ENCODE measurements at regions not wholly inside any gene's neighbourhood (a gene's known extent, or its start where the extent isn't known, plus 50 kb on each side); places are given as distances from the start of the nearest gene placed in this dataset.

GRCh38 chr22:19639610-19640135, 74.6 kb upstream of the SEPTIN5 start:
- DNase-seq (ENCODE audit: extremely low read depth in 1 of 2, low read depth in 1 of 2): no peak

- DNase-seq (ENCODE audit: extremely low read depth in 1 of 2, low read depth in 1 of 2): no peak
Measured at GRCh38 chr22:19640306-19640705, 74.0 kb upstream of the SEPTIN5 start.

- DNase-seq (ENCODE audit: extremely low read depth in 1 of 2, low read depth in 1 of 2): no peak
Measured at GRCh38 chr22:19641254-19641982, 72.9 kb upstream of the SEPTIN5 start.

- DNase-seq (ENCODE audit: extremely low read depth in 1 of 2, low read depth in 1 of 2): no peak
Measured at GRCh38 chr22:19641983-19642451, 72.3 kb upstream of the SEPTIN5 start.

GRCh38 chr22:19643448-19644313, 70.6 kb upstream of the SEPTIN5 start:
- DNase-seq (ENCODE audit: extremely low read depth in 1 of 2, low read depth in 1 of 2): no peak

- no peak for DNase-seq (ENCODE audit: extremely low read depth in 1 of 2, low read depth in 1 of 2)
Measured at GRCh38 chr22:19644314-19645223, 69.7 kb upstream of the SEPTIN5 start.

GRCh38 chr22:19645391-19645790, 68.9 kb upstream of the SEPTIN5 start:
- DNase-seq (ENCODE audit: extremely low read depth in 1 of 2, low read depth in 1 of 2): no peak

GRCh38 chr22:19645905-19646304, 68.4 kb upstream of the SEPTIN5 start:
- DNase-seq (ENCODE audit: extremely low read depth in 1 of 2, low read depth in 1 of 2): no peak

GRCh38 chr22:19646383-19646782, 67.9 kb upstream of the SEPTIN5 start:
- DNase-seq (ENCODE audit: extremely low read depth in 1 of 2, low read depth in 1 of 2): no peak

- no peak for DNase-seq (ENCODE audit: extremely low read depth in 1 of 2, low read depth in 1 of 2)
Measured at GRCh38 chr22:19648419-19648929, 65.8 kb upstream of the SEPTIN5 start.

- DNase-seq (ENCODE audit: extremely low read depth in 1 of 2, low read depth in 1 of 2): no peak
Measured at GRCh38 chr22:19652316-19652715, 62.0 kb upstream of the SEPTIN5 start.

GRCh38 chr22:19654338-19654987, 59.8 kb upstream of the SEPTIN5 start:
- no peak for DNase-seq (ENCODE audit: extremely low read depth in 1 of 2, low read depth in 1 of 2)

GRCh38 chr22:19655399-19655798, 58.9 kb upstream of the SEPTIN5 start:
- no peak for DNase-seq (ENCODE audit: extremely low read depth in 1 of 2, low read depth in 1 of 2)

- DNase-seq (ENCODE audit: extremely low read depth in 1 of 2, low read depth in 1 of 2): no peak
Measured at GRCh38 chr22:19656541-19657251, 57.6 kb upstream of the SEPTIN5 start.

GRCh38 chr22:19657252-19658056, 56.8 kb upstream of the SEPTIN5 start:
- no peak for DNase-seq (ENCODE audit: extremely low read depth in 1 of 2, low read depth in 1 of 2)

GRCh38 chr22:19658057-19658966, 56.0 kb upstream of the SEPTIN5 start:
- no peak for DNase-seq (ENCODE audit: extremely low read depth in 1 of 2, low read depth in 1 of 2)

- no peak for DNase-seq (ENCODE audit: extremely low read depth in 1 of 2, low read depth in 1 of 2)
Measured at GRCh38 chr22:19658967-19659804, 55.1 kb upstream of the SEPTIN5 start.

All from activated CD8-positive, alpha-beta memory T cell treated with anti-CD3 and anti-CD28 coated beads for 1 hour (primary cell).